22Rv1 (cell line): ENCODE measurements at regions not wholly inside any gene's neighbourhood (a gene's known extent, or its start where the extent isn't known, plus 50 kb on each side); places are given as distances from the start of the nearest gene placed in this dataset.

Experiments used
- CTCF ChIP-seq: fragments of 450-650 bp; IDR thresholded peaks from 2 replicates; pipeline ENCODE4 v1.5.1; 2017; ENCODE audit warnings: mild to moderate bottlenecking
- ZFX ChIP-seq: fragments of 450-650 bp; IDR thresholded peaks from 2 replicates; pipeline ENCODE4 v1.6.1; 2017; ENCODE audit warnings: antibody characterized with exemption, borderline replicate concordance

GRCh38 chr3:110783541-110783940 lies 288.1 kb upstream of the NECTIN3 start:
- TF ChIP-seq CTCF (no peak), ZFX (no peak)
